PC-3 (cell line): ENCODE measurements at regions not wholly inside any gene's neighbourhood (a gene's known extent, or its start where the extent isn't known, plus 50 kb on each side); places are given as distances from the start of the nearest gene placed in this dataset.

Source experiments
- ATAC-seq: fragments of 200-7000 bp; cut with Tn5 transposase; 2 replicates; pipeline ENCODE4 v1.9.1; 2020; ENCODE audit warnings: mild to moderate bottlenecking, moderate library complexity
- BruUV-seq: library from RNA; stranded (reverse); fragments of 400-500 nt; replicated peaks from 2 replicates; lab custom pipeline; 2021; lab: Mats Ljungman, UMichigan
- CTCF ChIA-PET: fragments of 300-600 bp; sonication (Branson Sonifier 250); formaldehyde crosslinking; loops from one replicate; lab custom pipeline; 2022; ENCODE audit warnings: antibody characterized with exemption; lab: Charles Lee
- POLR2A ChIA-PET: fragments of 300-600 bp; sonication (Branson Sonifier 250); formaldehyde crosslinking; loops from one replicate; lab custom pipeline; 2022; ENCODE audit warnings: antibody characterized with exemption; ENCODE audit not compliant: unreplicated experiment; lab: Charles Lee
- DNase-seq: peaks from one replicate; pipeline ENCODE4 v3.0.0-alpha.2; 2015
- H2AFZ ChIP-seq: fragments of 300-600 bp; sonication (generic); 2 replicates; pipeline ENCODE4 v1.6.0; 2016; ENCODE audit warnings: antibody characterized with exemption, low read length
- H3F3A ChIP-seq: fragments of 300-600 bp; sonication (generic); one replicate; pipeline ENCODE4 v1.6.0; 2017; ENCODE audit warnings: antibody characterized with exemption, low read length, control low read depth, mild to moderate bottlenecking; ENCODE audit not compliant: unreplicated experiment
- H3K27ac ChIP-seq: fragments of 300-600 bp; sonication (generic); 2 replicates; pipeline ENCODE4 v1.5.1; 2016; ENCODE audit warnings: mild to moderate bottlenecking, low read length
- H3K27me3 ChIP-seq: fragments of 300-600 bp; sonication (generic); 2 replicates; pipeline ENCODE4 v1.6.1; 2016; ENCODE audit warnings: low read length, mixed read lengths
- H3K36me3 ChIP-seq: fragments of 300-600 bp; sonication (generic); 2 replicates; pipeline ENCODE4 v1.6.1; 2016; ENCODE audit warnings: low read depth, mixed run types, low read length, mixed read lengths
- H3K4me1 ChIP-seq: fragments of 300-600 bp; sonication (generic); 2 replicates; pipeline ENCODE4 v1.5.1; 2016; ENCODE audit warnings: low read length; ENCODE audit not compliant: insufficient read depth
- H3K4me2 ChIP-seq: fragments of 300-600 bp; sonication (generic); 2 replicates; pipeline ENCODE4 v1.6.0; 2016; ENCODE audit warnings: low read length
- H3K4me3 ChIP-seq: fragments of 300-600 bp; sonication (generic); 2 replicates; pipeline ENCODE4 v1.5.1; 2016; ENCODE audit warnings: mild to moderate bottlenecking, low read length, mixed read lengths
- H3K79me2 ChIP-seq: fragments of 300-600 bp; sonication (generic); 2 replicates; pipeline ENCODE4 v1.6.1; 2017; ENCODE audit warnings: low read length, mixed read lengths
- H3K9ac ChIP-seq: fragments of 300-600 bp; sonication (generic); 2 replicates; pipeline ENCODE4 v1.6.0; 2016; ENCODE audit warnings: mild to moderate bottlenecking, low read length
- H3K9me2 ChIP-seq: fragments of 300-600 bp; sonication (generic); replicated peaks from 2 replicates; pipeline ENCODE4 v1.6.1; 2016; ENCODE audit warnings: mixed run types, low read length, mixed read lengths
- H3K9me3 ChIP-seq: fragments of 300-600 bp; sonication (generic); 2 replicates; pipeline ENCODE4 v1.6.1; 2016; ENCODE audit warnings: low read length, mixed read lengths
- H4K20me1 ChIP-seq: fragments of 300-600 bp; sonication (generic); 2 replicates; pipeline ENCODE4 v1.6.1; 2016; ENCODE audit warnings: low read length, mixed read lengths
- CTCF ChIP-seq: fragments of 300-600 bp; sonication (generic); conservative IDR thresholded peaks from 2 replicates; pipeline ENCODE4 v1.5.1; 2017; ENCODE audit warnings: antibody characterized with exemption, low read depth, mild to moderate bottlenecking, low read length
- EZH2 ChIP-seq: fragments of 300-600 bp; sonication (generic); IDR thresholded peaks from one replicate; pipeline ENCODE4 v1.6.1; 2017; ENCODE audit warnings: antibody characterized with exemption, mild to moderate bottlenecking, low read length; ENCODE audit not compliant: unreplicated experiment
- EZH2phosphoT487 ChIP-seq: fragments of 300-600 bp; sonication (generic); IDR thresholded peaks from 2 replicates; pipeline ENCODE4 v1.6.1; 2018; ENCODE audit warnings: mild to moderate bottlenecking, antibody characterized with exemption, low read length, borderline replicate concordance
- intact Hi-C: fragments of 100-400 bp; cut with micrococcal nuclease; formaldehyde crosslinking; loops from 2 replicates; pipeline ENCODE4 v1.9.0; 2023

DNA sequence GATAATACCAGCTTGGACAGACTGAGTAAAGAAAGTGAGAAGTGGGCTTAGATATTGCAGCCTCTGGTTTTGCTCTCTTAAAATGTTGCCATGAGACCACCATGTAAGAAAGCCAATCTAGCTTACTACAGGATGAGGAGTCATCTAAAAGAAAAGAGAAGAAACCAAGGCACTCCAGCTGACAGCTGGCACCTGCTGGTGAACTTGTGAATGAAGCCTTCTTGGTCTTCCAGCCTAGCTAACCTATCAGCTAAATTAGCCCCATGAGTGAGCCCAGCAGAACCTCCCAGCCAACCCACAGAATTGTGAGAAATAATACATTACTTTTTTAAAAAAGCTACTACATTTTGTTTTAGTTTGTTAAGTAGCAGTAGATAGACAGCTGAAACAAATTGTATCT lies 154.5 kb upstream of the QRFPR start:
- ChIA-PET CTCF (no interaction called here), POLR2A (no interaction called here)
- intact Hi-C loops: no loop called here
- Histone ChIP-seq H3K9ac (no peak overlapping the region), H3K4me1 (no peaks in the 10 kb centered on the region), H3K79me2 (no peaks in the 10 kb centered on the region), H3K4me3 (no peak overlapping the region), H3K9me3 (no peaks in the 10 kb centered on the region), H3K36me3 (no peaks in the 10 kb centered on the region), H3K27ac (no peak overlapping the region), H3K9me2 (no peaks in the 10 kb centered on the region), H3K27me3 (peaks cover 16% of the 10 kb centered on the region), H3K4me2 (no peak overlapping the region), H3F3A (no peaks in the 10 kb centered on the region), H4K20me1 (no peaks in the 10 kb centered on the region), H2AFZ (no peak overlapping the region)
- no TSS peak for BruUV-seq
- no peak for TF ChIP-seq EZH2
- no peak for TF ChIP-seq EZH2phosphoT487
- TF ChIP-seq CTCF: no peak
- no peak for DNase-seq
- no peak for ATAC-seq

DNA sequence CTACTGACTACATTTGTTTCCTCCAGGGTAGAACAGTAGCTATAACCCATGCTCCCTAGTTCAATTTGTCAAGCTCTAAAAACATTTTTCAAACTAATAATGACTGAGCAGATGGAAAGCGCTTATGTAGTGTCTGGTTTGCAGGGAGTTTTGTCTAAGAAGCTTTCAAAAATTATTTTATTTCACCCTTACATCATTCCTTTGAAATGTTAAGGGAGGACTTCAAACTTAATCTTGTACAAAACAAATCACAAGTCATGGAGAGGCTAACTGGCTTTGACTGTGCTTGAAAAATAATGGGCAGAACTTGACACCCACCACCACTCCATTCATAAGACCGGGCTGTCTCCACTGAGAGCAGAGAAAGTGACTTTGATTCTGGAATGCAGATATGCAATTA lies 153.4 kb upstream of the QRFPR start:
- no peaks in the 10 kb centered on the region for H4K20me1 ChIP-seq

GRCh38 chr4:121526509-121526908 lies 145.7 kb upstream of the QRFPR start:
- intact Hi-C loops: no loop called here
- no peaks in the 10 kb centered on the region for H4K20me1 ChIP-seq
- H3K4me3 ChIP-seq: no peak overlapping the region
- no peaks in the 10 kb centered on the region for H3F3A ChIP-seq
- DNase-seq (no peak), ATAC-seq (no peak)
- H2AFZ ChIP-seq: no peak overlapping the region
- no peak overlapping the region for H3K27ac ChIP-seq
- BruUV-seq: no TSS peak
- H3K79me2 ChIP-seq: no peaks in the 10 kb centered on the region
- POLR2A ChIA-PET: no interaction called here
- CTCF ChIA-PET: no interaction called here
- H3K9ac ChIP-seq: no peak overlapping the region
- no peaks in the 10 kb centered on the region for H3K9me3 ChIP-seq
- no peaks in the 10 kb centered on the region for H3K9me2 ChIP-seq
- no peaks in the 10 kb centered on the region for H3K36me3 ChIP-seq
- peaks cover 17% of the 10 kb centered on the region; the same call in 1 of the 2 replicates for H3K27me3 ChIP-seq
- TF ChIP-seq EZH2phosphoT487 (no peak), CTCF (no peak), EZH2 (no peak)
- no peaks in the 10 kb centered on the region for H3K4me1 ChIP-seq
- no peak overlapping the region for H3K4me2 ChIP-seq

More for the DNA sequence above, 153.4 kb upstream of the QRFPR start:
- POLR2A ChIA-PET: no interaction called here
- Histone ChIP-seq H3K9me2 (no peaks in the 10 kb centered on the region), H3K9me3 (no peaks in the 10 kb centered on the region), H3K79me2 (no peaks in the 10 kb centered on the region), H3K36me3 (no peaks in the 10 kb centered on the region), H3F3A (no peaks in the 10 kb centered on the region), H3K4me3 (no peak overlapping the region), H3K4me1 (no peaks in the 10 kb centered on the region), H3K9ac (no peak overlapping the region), H3K27ac (no peak overlapping the region), H2AFZ (no peak overlapping the region), H3K4me2 (no peak overlapping the region), H3K27me3 (peaks cover 21% of the 10 kb centered on the region)
- intact Hi-C loops: no loop called here
- CTCF ChIA-PET: no interaction called here
- no peak for TF ChIP-seq CTCF
- TF ChIP-seq EZH2phosphoT487: no peak
- TF ChIP-seq EZH2: no peak
- no peak for DNase-seq
- BruUV-seq: no TSS peak
- ATAC-seq: no peak
